ENCODE measurements at regions not wholly inside any gene's neighbourhood (a gene's known extent, or its start where the extent isn't known, plus 50 kb on each side); places are given as distances from the start of the nearest gene placed in this dataset.

DNA sequence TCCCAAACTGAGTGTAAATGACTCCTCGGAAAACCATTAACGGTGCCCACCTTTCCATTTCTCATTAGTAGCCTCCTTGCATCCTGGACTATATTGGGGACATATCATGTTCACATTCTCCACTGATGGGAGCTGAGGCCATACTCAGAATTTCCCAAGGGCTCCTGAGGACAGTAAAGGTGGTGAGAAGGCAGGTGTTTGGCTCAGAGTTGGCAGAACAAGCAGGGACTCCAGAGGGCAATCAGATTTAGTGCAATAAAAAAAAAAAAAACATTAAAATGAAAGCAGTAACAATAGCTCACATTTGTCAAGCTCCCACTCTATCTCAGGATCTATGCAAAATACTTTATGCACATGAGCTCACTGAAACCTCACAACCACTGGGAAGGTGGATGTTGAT is 401.4 kb downstream of the MAFB start:
- peak overlapping the region; percentile 55 for H3K4me2 ChIP-seq
- no peak overlapping the region for H2AFZ ChIP-seq
- H3K27ac ChIP-seq (ENCODE audit: low read depth), result no peak overlapping the region
- Mint-ChIP-seq H3K27me3 (ENCODE audit: insufficient read depth, low read depth, poor library complexity) (no peaks in the 10 kb centered on the region), H3K36me3 (ENCODE audit: low read depth) (peaks cover 7% of the 10 kb centered on the region; the same call in 2 of the 3 replicates), H3K27ac (no peak overlapping the region), H3K9me3 (no peaks in the 10 kb centered on the region), H3K4me3 (no peak overlapping the region), H3K4me1 (peaks cover 51% of the 10 kb centered on the region)
- no peaks in the 10 kb centered on the region for H3K79me2 ChIP-seq (replicated peaks; ENCODE audit: insufficient read depth)
- H3K27me3 ChIP-seq (ENCODE audit: insufficient read depth), result no peaks in the 10 kb centered on the region
- no peak for DNase-seq (ENCODE audit: low spot score)
- H3K4me3 ChIP-seq, result no peak overlapping the region
- peaks cover 18% of the 10 kb centered on the region for H3K9me2 ChIP-seq (ENCODE audit: insufficient read depth)
- H3K36me3 ChIP-seq (ENCODE audit: insufficient read depth), result no peaks in the 10 kb centered on the region; the same call in 1 of the 2 replicates
- H3K4me1 ChIP-seq (ENCODE audit: insufficient read depth), result peaks cover 42% of the 10 kb centered on the region
- no peak for ATAC-seq
- no peaks in the 10 kb centered on the region for H3F3A ChIP-seq (replicated peaks; ENCODE audit: low read depth)
- no peaks in the 10 kb centered on the region for H4K20me1 ChIP-seq (replicated peaks; ENCODE audit: insufficient read depth)
- TF ChIP-seq ZNF114 (CRISPR knock-in tag; IDR thresholded peaks at IDR 0.05) (no peak), NANOG (IDR thresholded peaks at IDR 0.05; ENCODE audit: borderline replicate concordance) (no peak), ZNF331 (CRISPR knock-in tag; IDR thresholded peaks at IDR 0.05; ENCODE audit: low read depth) (no peak)

DNA sequence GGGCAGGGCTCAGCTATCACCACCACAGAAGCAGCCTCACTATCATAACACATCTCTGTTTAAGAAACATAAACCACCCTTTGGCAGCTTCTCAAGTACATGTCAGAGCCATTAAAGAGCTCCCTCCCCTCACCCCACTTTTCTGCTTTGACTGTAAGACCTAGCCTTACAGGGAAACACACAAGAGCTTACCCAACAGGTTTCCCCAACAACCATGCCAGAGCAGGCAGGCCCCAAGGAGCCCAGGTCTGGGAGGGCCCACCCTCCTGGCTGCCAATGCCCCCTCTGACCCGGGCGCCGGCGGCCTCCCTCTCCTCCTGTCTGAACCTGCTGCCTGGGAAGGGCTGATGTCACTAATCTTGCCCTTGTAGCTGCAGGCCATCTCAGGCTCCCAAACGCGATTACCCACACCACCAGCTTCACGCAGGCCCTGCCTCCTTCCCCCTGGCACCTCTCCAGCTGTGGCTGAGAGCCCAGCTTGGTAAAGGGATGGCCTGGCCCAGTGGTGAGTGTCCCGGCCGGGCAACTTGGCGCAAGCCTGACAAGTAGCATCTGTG is 402.0 kb downstream of the MAFB start:
- Mint-ChIP-seq H3K36me3 (ENCODE audit: low read depth) (peaks cover 13% of the 10 kb centered on the region; the same call in 2 of the 3 replicates), H3K4me3 (no peak overlapping the region), H3K4me1 (peaks cover 51% of the 10 kb centered on the region), H3K27ac (no peak overlapping the region), H3K9me3 (no peaks in the 10 kb centered on the region), H3K27me3 (ENCODE audit: insufficient read depth, low read depth, poor library complexity) (peaks cover 2% of the 10 kb centered on the region)
- Histone ChIP-seq H3K4me3 (no peak overlapping the region), H3F3A (replicated peaks; ENCODE audit: low read depth) (no peaks in the 10 kb centered on the region), H3K9me2 (ENCODE audit: insufficient read depth) (peaks cover 18% of the 10 kb centered on the region), H3K36me3 (ENCODE audit: insufficient read depth) (no peaks in the 10 kb centered on the region; the same call in 1 of the 2 replicates), H2AFZ (no peak overlapping the region), H3K4me1 (ENCODE audit: insufficient read depth) (peaks cover 42% of the 10 kb centered on the region), H4K20me1 (replicated peaks; ENCODE audit: insufficient read depth) (no peaks in the 10 kb centered on the region), H3K4me2 (peak overlapping the region; percentile 55), H3K27me3 (ENCODE audit: insufficient read depth) (no peaks in the 10 kb centered on the region), H3K27ac (ENCODE audit: low read depth) (no peak overlapping the region), H3K79me2 (replicated peaks; ENCODE audit: insufficient read depth) (no peaks in the 10 kb centered on the region)
- no peak for DNase-seq (ENCODE audit: low spot score)
- peak; percentile 28; the same call in 2 of the 3 replicates for ATAC-seq
- TF ChIP-seq EZH2 (IDR thresholded peaks at IDR 0.05; ENCODE audit: low read depth, unreplicated experiment), result no peak
- TF ChIP-seq STAT1 (IDR thresholded peaks at IDR 0.05; ENCODE audit: unreplicated experiment), result no peak
- TF ChIP-seq, protein P1, sequence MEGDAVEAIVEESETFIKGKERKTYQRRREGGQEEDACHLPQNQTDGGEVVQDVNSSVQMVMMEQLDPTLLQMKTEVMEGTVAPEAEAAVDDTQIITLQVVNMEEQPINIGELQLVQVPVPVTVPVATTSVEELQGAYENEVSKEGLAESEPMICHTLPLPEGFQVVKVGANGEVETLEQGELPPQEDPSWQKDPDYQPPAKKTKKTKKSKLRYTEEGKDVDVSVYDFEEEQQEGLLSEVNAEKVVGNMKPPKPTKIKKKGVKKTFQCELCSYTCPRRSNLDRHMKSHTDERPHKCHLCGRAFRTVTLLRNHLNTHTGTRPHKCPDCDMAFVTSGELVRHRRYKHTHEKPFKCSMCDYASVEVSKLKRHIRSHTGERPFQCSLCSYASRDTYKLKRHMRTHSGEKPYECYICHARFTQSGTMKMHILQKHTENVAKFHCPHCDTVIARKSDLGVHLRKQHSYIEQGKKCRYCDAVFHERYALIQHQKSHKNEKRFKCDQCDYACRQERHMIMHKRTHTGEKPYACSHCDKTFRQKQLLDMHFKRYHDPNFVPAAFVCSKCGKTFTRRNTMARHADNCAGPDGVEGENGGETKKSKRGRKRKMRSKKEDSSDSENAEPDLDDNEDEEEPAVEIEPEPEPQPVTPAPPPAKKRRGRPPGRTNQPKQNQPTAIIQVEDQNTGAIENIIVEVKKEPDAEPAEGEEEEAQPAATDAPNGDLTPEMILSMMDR (conservative IDR thresholded peaks at IDR 0.05; ENCODE audit: low read depth in 2 of 2), result no peak
- TF ChIP-seq, protein P2, sequence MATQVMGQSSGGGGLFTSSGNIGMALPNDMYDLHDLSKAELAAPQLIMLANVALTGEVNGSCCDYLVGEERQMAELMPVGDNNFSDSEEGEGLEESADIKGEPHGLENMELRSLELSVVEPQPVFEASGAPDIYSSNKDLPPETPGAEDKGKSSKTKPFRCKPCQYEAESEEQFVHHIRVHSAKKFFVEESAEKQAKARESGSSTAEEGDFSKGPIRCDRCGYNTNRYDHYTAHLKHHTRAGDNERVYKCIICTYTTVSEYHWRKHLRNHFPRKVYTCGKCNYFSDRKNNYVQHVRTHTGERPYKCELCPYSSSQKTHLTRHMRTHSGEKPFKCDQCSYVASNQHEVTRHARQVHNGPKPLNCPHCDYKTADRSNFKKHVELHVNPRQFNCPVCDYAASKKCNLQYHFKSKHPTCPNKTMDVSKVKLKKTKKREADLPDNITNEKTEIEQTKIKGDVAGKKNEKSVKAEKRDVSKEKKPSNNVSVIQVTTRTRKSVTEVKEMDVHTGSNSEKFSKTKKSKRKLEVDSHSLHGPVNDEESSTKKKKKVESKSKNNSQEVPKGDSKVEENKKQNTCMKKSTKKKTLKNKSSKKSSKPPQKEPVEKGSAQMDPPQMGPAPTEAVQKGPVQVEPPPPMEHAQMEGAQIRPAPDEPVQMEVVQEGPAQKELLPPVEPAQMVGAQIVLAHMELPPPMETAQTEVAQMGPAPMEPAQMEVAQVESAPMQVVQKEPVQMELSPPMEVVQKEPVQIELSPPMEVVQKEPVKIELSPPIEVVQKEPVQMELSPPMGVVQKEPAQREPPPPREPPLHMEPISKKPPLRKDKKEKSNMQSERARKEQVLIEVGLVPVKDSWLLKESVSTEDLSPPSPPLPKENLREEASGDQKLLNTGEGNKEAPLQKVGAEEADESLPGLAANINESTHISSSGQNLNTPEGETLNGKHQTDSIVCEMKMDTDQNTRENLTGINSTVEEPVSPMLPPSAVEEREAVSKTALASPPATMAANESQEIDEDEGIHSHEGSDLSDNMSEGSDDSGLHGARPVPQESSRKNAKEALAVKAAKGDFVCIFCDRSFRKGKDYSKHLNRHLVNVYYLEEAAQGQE (IDR thresholded peaks at IDR 0.05; ENCODE audit: unreplicated experiment), result no peak
- no peak for TF ChIP-seq NANOG (IDR thresholded peaks at IDR 0.05; ENCODE audit: borderline replicate concordance)
- no peak for TF ChIP-seq CREB1 (CRISPR knock-in tag; IDR thresholded peaks at IDR 0.05; ENCODE audit: low read depth)
- TF ChIP-seq, protein P3, sequence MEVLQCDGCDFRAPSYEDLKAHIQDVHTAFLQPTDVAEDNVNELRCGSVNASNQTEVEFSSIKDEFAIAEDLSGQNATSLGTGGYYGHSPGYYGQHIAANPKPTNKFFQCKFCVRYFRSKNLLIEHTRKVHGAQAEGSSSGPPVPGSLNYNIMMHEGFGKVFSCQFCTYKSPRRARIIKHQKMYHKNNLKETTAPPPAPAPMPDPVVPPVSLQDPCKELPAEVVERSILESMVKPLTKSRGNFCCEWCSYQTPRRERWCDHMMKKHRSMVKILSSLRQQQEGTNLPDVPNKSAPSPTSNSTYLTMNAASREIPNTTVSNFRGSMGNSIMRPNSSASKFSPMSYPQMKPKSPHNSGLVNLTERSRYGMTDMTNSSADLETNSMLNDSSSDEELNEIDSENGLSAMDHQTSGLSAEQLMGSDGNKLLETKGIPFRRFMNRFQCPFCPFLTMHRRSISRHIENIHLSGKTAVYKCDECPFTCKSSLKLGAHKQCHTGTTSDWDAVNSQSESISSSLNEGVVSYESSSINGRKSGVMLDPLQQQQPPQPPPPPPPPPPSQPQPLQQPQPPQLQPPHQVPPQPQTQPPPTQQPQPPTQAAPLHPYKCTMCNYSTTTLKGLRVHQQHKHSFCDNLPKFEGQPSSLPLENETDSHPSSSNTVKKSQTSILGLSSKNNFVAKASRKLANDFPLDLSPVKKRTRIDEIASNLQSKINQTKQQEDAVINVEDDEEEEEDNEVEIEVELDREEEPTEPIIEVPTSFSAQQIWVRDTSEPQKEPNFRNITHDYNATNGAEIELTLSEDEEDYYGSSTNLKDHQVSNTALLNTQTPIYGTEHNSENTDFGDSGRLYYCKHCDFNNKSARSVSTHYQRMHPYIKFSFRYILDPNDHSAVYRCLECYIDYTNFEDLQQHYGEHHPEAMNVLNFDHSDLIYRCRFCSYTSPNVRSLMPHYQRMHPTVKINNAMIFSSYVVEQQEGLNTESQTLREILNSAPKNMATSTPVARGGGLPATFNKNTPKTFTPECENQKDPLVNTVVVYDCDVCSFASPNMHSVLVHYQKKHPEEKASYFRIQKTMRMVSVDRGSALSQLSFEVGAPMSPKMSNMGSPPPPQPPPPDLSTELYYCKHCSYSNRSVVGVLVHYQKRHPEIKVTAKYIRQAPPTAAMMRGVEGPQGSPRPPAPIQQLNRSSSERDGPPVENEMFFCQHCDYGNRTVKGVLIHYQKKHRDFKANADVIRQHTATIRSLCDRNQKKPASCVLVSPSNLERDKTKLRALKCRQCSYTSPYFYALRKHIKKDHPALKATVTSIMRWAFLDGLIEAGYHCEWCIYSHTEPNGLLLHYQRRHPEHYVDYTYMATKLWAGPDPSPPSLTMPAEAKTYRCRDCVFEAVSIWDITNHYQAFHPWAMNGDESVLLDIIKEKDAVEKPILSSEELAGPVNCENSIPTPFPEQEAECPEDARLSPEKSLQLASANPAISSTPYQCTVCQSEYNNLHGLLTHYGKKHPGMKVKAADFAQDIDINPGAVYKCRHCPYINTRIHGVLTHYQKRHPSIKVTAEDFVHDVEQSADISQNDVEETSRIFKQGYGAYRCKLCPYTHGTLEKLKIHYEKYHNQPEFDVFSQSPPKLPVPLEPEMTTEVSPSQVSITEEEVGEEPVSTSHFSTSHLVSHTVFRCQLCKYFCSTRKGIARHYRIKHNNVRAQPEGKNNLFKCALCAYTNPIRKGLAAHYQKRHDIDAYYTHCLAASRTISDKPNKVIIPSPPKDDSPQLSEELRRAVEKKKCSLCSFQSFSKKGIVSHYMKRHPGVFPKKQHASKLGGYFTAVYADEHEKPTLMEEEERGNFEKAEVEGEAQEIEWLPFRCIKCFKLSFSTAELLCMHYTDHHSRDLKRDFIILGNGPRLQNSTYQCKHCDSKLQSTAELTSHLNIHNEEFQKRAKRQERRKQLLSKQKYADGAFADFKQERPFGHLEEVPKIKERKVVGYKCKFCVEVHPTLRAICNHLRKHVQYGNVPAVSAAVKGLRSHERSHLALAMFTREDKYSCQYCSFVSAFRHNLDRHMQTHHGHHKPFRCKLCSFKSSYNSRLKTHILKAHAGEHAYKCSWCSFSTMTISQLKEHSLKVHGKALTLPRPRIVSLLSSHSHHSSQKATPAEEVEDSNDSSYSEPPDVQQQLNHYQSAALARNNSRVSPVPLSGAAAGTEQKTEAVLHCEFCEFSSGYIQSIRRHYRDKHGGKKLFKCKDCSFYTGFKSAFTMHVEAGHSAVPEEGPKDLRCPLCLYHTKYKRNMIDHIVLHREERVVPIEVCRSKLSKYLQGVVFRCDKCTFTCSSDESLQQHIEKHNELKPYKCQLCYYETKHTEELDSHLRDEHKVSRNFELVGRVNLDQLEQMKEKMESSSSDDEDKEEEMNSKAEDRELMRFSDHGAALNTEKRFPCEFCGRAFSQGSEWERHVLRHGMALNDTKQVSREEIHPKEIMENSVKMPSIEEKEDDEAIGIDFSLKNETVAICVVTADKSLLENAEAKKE (CRISPR knock-in tag; IDR thresholded peaks at IDR 0.05), result no peak
- no peak for TF ChIP-seq POLR2AphosphoS5 (IDR thresholded peaks at IDR 0.05; ENCODE audit: low read depth)
- TF ChIP-seq ZNF331 (CRISPR knock-in tag; IDR thresholded peaks at IDR 0.05; ENCODE audit: low read depth), result no peak
